ENCODE measurements at regions not wholly inside any gene's neighbourhood (a gene's known extent, or its start where the extent isn't known, plus 50 kb on each side); places are given as distances from the start of the nearest gene placed in this dataset.

DNA sequence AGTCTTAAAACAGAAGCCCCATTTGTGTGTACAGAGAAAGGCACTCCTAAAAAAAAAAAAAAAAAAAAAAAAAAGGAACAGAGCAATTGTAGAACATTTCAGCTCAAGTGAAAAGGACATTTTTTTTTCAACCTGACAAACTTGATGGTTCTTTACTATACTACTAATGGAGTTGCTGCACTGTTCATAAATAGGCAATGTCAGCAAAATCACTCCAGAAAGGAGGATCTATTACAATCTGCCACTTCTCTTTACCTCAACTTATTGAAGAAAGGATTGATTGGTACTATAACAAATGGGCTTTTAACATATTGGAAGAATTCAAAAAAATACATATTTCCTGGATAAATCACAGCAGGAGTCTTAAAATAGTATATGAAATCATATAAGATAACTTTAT lies 1517.7 kb downstream of the SLITRK1 start:
- no peak overlapping the region for H3K9ac ChIP-seq (ENCODE audit: low read length in 5 of 5)
- no peaks in the 10 kb centered on the region for H3K36me3 ChIP-seq (ENCODE audit: control insufficient read depth in 5 of 5, insufficient read depth in 5 of 5, low read length in 5 of 5)
- no peak overlapping the region for H3K4me3 ChIP-seq (ENCODE audit: low read depth in 1 of 5, low read length in 5 of 5)
- no peaks in the 10 kb centered on the region for H3K4me1 ChIP-seq (ENCODE audit: control insufficient read depth in 5 of 5, insufficient read depth in 5 of 5, low read length in 5 of 5)
- H3K27ac ChIP-seq (ENCODE audit: low read depth, low read length) = no peak overlapping the region
- no peaks in the 10 kb centered on the region for H3K9me3 ChIP-seq (ENCODE audit: control insufficient read depth in 5 of 5, low read length in 5 of 5)
- H3K27me3 ChIP-seq (ENCODE audit: control insufficient read depth in 5 of 5, insufficient read depth in 4 of 5, low read length in 5 of 5) = no peaks in the 10 kb centered on the region

DNA sequence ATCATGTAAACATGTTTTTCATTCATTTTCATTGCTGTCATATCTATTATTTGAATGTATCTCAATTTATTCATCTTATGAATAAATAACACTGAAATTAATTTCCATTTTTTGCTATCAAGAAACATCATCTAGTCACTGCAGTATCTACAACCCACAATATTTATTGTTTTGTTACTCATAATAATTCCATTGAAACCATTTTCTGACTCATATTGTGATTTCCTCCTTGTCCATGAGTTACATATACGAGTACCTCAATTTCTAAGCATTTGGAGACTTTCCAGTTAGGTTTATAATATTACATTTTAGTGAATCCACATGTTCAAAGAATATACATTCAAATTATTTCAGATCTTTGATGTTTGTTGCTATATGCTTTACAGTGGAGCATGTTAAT lies 1524.0 kb downstream of the SLITRK1 start:
- H3K27me3 ChIP-seq (ENCODE audit: control insufficient read depth in 5 of 5, insufficient read depth in 4 of 5, low read length in 5 of 5) = no peaks in the 10 kb centered on the region
- H3K4me3 ChIP-seq (ENCODE audit: low read depth in 1 of 5, low read length in 5 of 5) = no peak overlapping the region
- no peaks in the 10 kb centered on the region for H3K4me1 ChIP-seq (ENCODE audit: control insufficient read depth in 5 of 5, insufficient read depth in 5 of 5, low read length in 5 of 5)
- H3K9ac ChIP-seq (ENCODE audit: low read length in 5 of 5) = no peak overlapping the region
- no peak overlapping the region for H3K27ac ChIP-seq (ENCODE audit: low read depth, low read length)
- no peaks in the 10 kb centered on the region for H3K36me3 ChIP-seq (ENCODE audit: control insufficient read depth in 5 of 5, insufficient read depth in 5 of 5, low read length in 5 of 5)
- no peaks in the 10 kb centered on the region for H3K9me3 ChIP-seq (ENCODE audit: control insufficient read depth in 5 of 5, low read length in 5 of 5)

DNA sequence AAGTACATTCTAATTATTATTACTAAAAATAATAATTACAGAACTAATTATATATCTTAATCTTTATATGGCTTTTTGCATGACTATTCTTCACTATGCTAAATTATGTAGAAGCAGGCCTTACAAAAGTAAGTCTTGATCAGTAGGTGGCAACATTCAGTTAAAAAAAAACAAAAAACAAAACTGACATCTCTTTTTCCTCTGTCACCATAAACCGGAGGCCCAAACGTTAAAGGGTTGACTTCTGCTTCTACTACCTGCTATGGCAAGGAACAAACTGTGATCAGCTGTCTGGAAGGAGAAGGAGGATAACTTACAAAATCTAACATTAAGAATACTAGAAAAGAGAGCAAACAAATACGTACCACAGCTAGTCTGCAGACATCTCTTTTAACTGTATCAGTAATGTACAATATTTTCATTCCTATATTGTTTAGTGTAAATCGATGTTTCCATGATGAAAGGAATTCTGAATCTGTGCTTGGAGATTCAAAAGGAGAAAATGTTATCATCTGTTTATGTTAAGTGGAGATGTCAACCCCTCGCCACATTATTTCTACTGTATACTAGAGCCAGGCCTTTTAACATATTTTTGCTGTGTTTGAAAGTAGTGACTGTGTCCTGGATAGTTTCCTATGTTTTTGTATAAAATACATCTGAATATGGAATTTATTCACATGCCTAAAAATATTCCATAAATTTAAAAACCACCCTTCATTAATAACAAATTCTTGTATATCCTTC lies 1525.4 kb downstream of the SLITRK1 start:
- Histone ChIP-seq H3K9me3 (ENCODE audit: control insufficient read depth in 5 of 5, low read length in 5 of 5) (no peaks in the 10 kb centered on the region), H3K4me1 (ENCODE audit: control insufficient read depth in 5 of 5, insufficient read depth in 5 of 5, low read length in 5 of 5) (no peaks in the 10 kb centered on the region), H3K4me3 (ENCODE audit: low read depth in 1 of 5, low read length in 5 of 5) (no peak overlapping the region), H3K27ac (ENCODE audit: low read depth, low read length) (no peak overlapping the region), H3K36me3 (ENCODE audit: control insufficient read depth in 5 of 5, insufficient read depth in 5 of 5, low read length in 5 of 5) (no peaks in the 10 kb centered on the region), H3K27me3 (ENCODE audit: control insufficient read depth in 5 of 5, insufficient read depth in 4 of 5, low read length in 5 of 5) (no peaks in the 10 kb centered on the region), H3K9ac (ENCODE audit: low read length in 5 of 5) (no peak overlapping the region)

GRCh38 chr13:82344867-82345266 lies 1537.4 kb downstream of the SLITRK1 start:
- Histone ChIP-seq H3K27me3 (ENCODE audit: control insufficient read depth in 5 of 5, insufficient read depth in 4 of 5, low read length in 5 of 5) (no peaks in the 10 kb centered on the region), H3K9ac (ENCODE audit: low read length in 5 of 5) (no peak overlapping the region), H3K27ac (ENCODE audit: low read depth, low read length) (no peak overlapping the region), H3K4me3 (ENCODE audit: low read depth in 1 of 5, low read length in 5 of 5) (no peak overlapping the region), H3K36me3 (ENCODE audit: control insufficient read depth in 5 of 5, insufficient read depth in 5 of 5, low read length in 5 of 5) (no peaks in the 10 kb centered on the region), H3K9me3 (ENCODE audit: control insufficient read depth in 5 of 5, low read length in 5 of 5) (no peaks in the 10 kb centered on the region), H3K4me1 (ENCODE audit: control insufficient read depth in 5 of 5, insufficient read depth in 5 of 5, low read length in 5 of 5) (no peaks in the 10 kb centered on the region)

DNA sequence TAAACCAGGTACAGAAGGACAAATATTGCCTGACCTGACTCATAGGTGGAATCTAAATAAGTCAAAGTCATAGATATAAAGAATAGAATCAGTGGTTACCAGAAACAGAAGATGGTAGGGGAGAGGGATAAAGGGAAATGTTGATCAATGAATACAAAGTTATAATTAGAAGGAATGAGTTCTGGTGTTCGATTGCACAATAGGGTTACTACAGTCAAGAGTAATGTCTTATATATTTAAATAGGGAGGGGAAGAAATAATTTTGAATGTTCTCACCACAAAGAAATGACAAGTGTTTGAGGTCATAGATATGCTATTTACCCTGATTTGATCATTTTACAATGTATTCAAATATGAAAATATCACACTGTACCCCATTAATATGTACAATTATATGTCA lies 1541.2 kb downstream of the SLITRK1 start:
- no peak overlapping the region for H3K4me3 ChIP-seq (ENCODE audit: low read depth in 1 of 5, low read length in 5 of 5)
- no peaks in the 10 kb centered on the region for H3K36me3 ChIP-seq (ENCODE audit: control insufficient read depth in 5 of 5, insufficient read depth in 5 of 5, low read length in 5 of 5)
- H3K27ac ChIP-seq (ENCODE audit: low read depth, low read length) = no peak overlapping the region
- no peak overlapping the region for H3K9ac ChIP-seq (ENCODE audit: low read length in 5 of 5)
- no peaks in the 10 kb centered on the region for H3K27me3 ChIP-seq (ENCODE audit: control insufficient read depth in 5 of 5, insufficient read depth in 4 of 5, low read length in 5 of 5)
- no peaks in the 10 kb centered on the region for H3K9me3 ChIP-seq (ENCODE audit: control insufficient read depth in 5 of 5, low read length in 5 of 5)
- H3K4me1 ChIP-seq (ENCODE audit: control insufficient read depth in 5 of 5, insufficient read depth in 5 of 5, low read length in 5 of 5) = no peaks in the 10 kb centered on the region

DNA sequence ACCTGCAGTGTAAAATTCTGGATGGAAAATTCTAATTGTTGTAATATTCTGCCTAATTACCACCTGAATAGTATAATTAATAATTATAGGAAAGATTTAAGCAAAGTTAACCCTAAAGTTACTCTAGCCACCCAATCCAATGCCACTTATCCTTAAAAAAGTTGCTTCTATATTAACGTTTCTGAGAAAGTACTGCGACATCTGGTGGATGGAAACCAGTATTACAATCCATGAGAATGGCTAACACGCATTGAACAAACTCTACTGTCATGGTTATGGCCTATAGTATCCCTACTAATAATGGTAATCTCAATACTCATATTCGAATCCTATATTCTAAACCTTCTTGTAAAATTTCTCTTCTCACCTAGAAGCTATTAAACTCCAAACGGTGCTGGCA lies 1551.8 kb downstream of the SLITRK1 start:
- no peaks in the 10 kb centered on the region for H3K9me3 ChIP-seq (ENCODE audit: control insufficient read depth in 5 of 5, low read length in 5 of 5)
- H3K36me3 ChIP-seq (ENCODE audit: control insufficient read depth in 5 of 5, insufficient read depth in 5 of 5, low read length in 5 of 5) = no peaks in the 10 kb centered on the region
- H3K9ac ChIP-seq (ENCODE audit: low read length in 5 of 5) = no peak overlapping the region
- H3K4me1 ChIP-seq (ENCODE audit: control insufficient read depth in 5 of 5, insufficient read depth in 5 of 5, low read length in 5 of 5) = no peaks in the 10 kb centered on the region
- H3K4me3 ChIP-seq (ENCODE audit: low read depth in 1 of 5, low read length in 5 of 5) = no peak overlapping the region
- no peaks in the 10 kb centered on the region for H3K27me3 ChIP-seq (ENCODE audit: control insufficient read depth in 5 of 5, insufficient read depth in 4 of 5, low read length in 5 of 5)
- no peak overlapping the region for H3K27ac ChIP-seq (ENCODE audit: low read depth, low read length)

DNA sequence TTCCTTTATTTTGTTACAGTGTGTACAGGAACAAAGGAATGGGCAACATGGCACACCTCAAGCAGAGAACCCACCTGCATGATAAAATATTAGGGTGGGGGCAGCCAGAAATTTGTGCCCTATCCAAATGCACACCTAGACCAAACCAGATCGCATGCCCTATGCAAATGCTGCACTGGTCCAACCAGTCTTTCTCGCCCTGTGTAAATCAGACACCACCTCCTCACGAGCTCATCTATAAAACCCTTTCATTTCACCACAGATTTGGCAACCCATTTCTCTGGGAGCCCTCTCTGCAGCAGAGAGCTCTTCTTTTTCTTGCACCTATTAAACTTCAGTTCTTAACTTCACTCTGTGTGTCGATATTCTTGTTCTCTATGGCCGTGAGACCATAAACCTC lies 1559.2 kb downstream of the SLITRK1 start:
- Histone ChIP-seq H3K9me3 (ENCODE audit: control insufficient read depth in 5 of 5, low read length in 5 of 5) (no peaks in the 10 kb centered on the region), H3K27ac (ENCODE audit: low read depth, low read length) (no peak overlapping the region), H3K36me3 (ENCODE audit: control insufficient read depth in 5 of 5, insufficient read depth in 5 of 5, low read length in 5 of 5) (no peaks in the 10 kb centered on the region), H3K4me1 (ENCODE audit: control insufficient read depth in 5 of 5, insufficient read depth in 5 of 5, low read length in 5 of 5) (no peaks in the 10 kb centered on the region), H3K27me3 (ENCODE audit: control insufficient read depth in 5 of 5, insufficient read depth in 4 of 5, low read length in 5 of 5) (no peaks in the 10 kb centered on the region), H3K9ac (ENCODE audit: low read length in 5 of 5) (no peak overlapping the region), H3K4me3 (ENCODE audit: low read depth in 1 of 5, low read length in 5 of 5) (no peak overlapping the region)

- no peak overlapping the region for H3K4me3 ChIP-seq (ENCODE audit: low read depth in 1 of 5, low read length in 5 of 5)
- no peaks in the 10 kb centered on the region for H3K4me1 ChIP-seq (ENCODE audit: control insufficient read depth in 5 of 5, insufficient read depth in 5 of 5, low read length in 5 of 5)
- no peaks in the 10 kb centered on the region for H3K36me3 ChIP-seq (ENCODE audit: control insufficient read depth in 5 of 5, insufficient read depth in 5 of 5, low read length in 5 of 5)
- H3K9me3 ChIP-seq (ENCODE audit: control insufficient read depth in 5 of 5, low read length in 5 of 5) = peaks cover 0 to 3% (median 0%) of the 10 kb centered on the region in 5 donors
- H3K9ac ChIP-seq (ENCODE audit: low read length in 5 of 5) = no peak overlapping the region
- H3K27ac ChIP-seq (ENCODE audit: low read depth, low read length) = no peak overlapping the region
- H3K27me3 ChIP-seq (ENCODE audit: control insufficient read depth in 5 of 5, insufficient read depth in 4 of 5, low read length in 5 of 5) = no peaks in the 10 kb centered on the region
These were observed 1576.7 kb downstream of the SLITRK1 start for GRCh38 chr13:82305588-82305987.

- no peak overlapping the region for H3K27ac ChIP-seq (ENCODE audit: low read depth, low read length)
- no peak overlapping the region for H3K9ac ChIP-seq (ENCODE audit: low read length in 5 of 5)
- no peaks in the 10 kb centered on the region for H3K4me1 ChIP-seq (ENCODE audit: control insufficient read depth in 5 of 5, insufficient read depth in 5 of 5, low read length in 5 of 5)
- no peak overlapping the region for H3K4me3 ChIP-seq (ENCODE audit: low read depth in 1 of 5, low read length in 5 of 5)
- peaks cover 0 to 2% (median 0%) of the 10 kb centered on the region in 5 donors for H3K9me3 ChIP-seq (ENCODE audit: control insufficient read depth in 5 of 5, low read length in 5 of 5)
- H3K27me3 ChIP-seq (ENCODE audit: control insufficient read depth in 5 of 5, insufficient read depth in 4 of 5, low read length in 5 of 5) = no peaks in the 10 kb centered on the region
- H3K36me3 ChIP-seq (ENCODE audit: control insufficient read depth in 5 of 5, insufficient read depth in 5 of 5, low read length in 5 of 5) = no peaks in the 10 kb centered on the region
These were observed 1584.2 kb downstream of the SLITRK1 start for GRCh38 chr13:82298106-82298505.

- Histone ChIP-seq H3K4me3 (ENCODE audit: low read depth in 1 of 5, low read length in 5 of 5) (no peak overlapping the region), H3K9ac (ENCODE audit: low read length in 5 of 5) (no peak overlapping the region), H3K27me3 (ENCODE audit: control insufficient read depth in 5 of 5, insufficient read depth in 4 of 5, low read length in 5 of 5) (no peaks in the 10 kb centered on the region), H3K4me1 (ENCODE audit: control insufficient read depth in 5 of 5, insufficient read depth in 5 of 5, low read length in 5 of 5) (no peaks in the 10 kb centered on the region), H3K27ac (ENCODE audit: low read depth, low read length) (no peak overlapping the region), H3K9me3 (ENCODE audit: control insufficient read depth in 5 of 5, low read length in 5 of 5) (no peaks in the 10 kb centered on the region), H3K36me3 (ENCODE audit: control insufficient read depth in 5 of 5, insufficient read depth in 5 of 5, low read length in 5 of 5) (no peaks in the 10 kb centered on the region)
These were observed 1588.0 kb downstream of the SLITRK1 start for GRCh38 chr13:82294226-82294625.
